ENCODE measurements at regions not wholly inside any gene's neighbourhood (a gene's known extent, or its start where the extent isn't known, plus 50 kb on each side); places are given as distances from the start of the nearest gene placed in this dataset.
"Not testable (repeated sequence)": the region's sequence is repeated elsewhere in the genome, so short reads cannot be mapped to it uniquely, and the experiment has no call there.

DNA sequence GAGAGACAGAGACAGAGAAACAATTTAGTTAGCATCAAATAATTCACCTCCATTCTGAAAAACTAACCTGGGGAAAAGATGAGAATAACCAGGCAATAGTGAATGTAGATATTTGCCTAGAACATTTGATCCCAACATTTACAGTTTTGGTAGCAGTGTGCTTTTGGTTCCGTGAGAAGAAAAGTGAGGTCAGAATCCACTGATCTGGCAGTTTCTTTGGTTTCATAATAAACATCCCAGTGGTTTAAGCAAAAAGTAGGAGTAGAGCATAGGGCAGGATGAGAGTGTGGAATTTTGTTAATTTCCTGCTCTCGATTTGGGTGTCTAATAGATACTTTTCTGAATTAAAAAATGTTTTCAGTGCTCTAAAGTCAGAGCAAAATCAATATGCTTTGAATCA lies 887.0 kb downstream of the NR2F1-AS1 start:
- H3K79me2 ChIP-seq (ENCODE audit: control insufficient read depth, insufficient read depth, low read length): no peaks in the 10 kb centered on the region
- H3K4me2 ChIP-seq (ENCODE audit: extremely low read depth, insufficient read depth, low read length): no peak overlapping the region
- no peak overlapping the region for H3K9ac ChIP-seq (ENCODE audit: insufficient read depth, low read length)
- no peaks in the 10 kb centered on the region for H4K20me1 ChIP-seq (ENCODE audit: control insufficient read depth, extremely low read depth, insufficient read depth, low read length)
- H3K9me3 ChIP-seq (ENCODE audit: control insufficient read depth, insufficient read depth, low read depth, low read length): no peaks in the 10 kb centered on the region
- H3K27ac ChIP-seq (ENCODE audit: insufficient read depth, low read length): no peak overlapping the region
- no peaks in the 10 kb centered on the region for H3K27me3 ChIP-seq (ENCODE audit: control insufficient read depth, insufficient read depth, low read length)
- DNase-seq (ENCODE audit: low read depth in 2 of 2): no peak
- H3K36me3 ChIP-seq (ENCODE audit: control insufficient read depth, insufficient read depth, low read length): no peaks in the 10 kb centered on the region
- H2AFZ ChIP-seq (ENCODE audit: low read length): no peak overlapping the region
- H3K4me1 ChIP-seq (ENCODE audit: control insufficient read depth, extremely low read depth, insufficient read depth, low read length): no peaks in the 10 kb centered on the region
- no peak overlapping the region for H3K4me3 ChIP-seq (replicated peaks in 1 of 4; ENCODE audit: control extremely low read depth in 1 of 4, insufficient read depth in 1 of 4, low read depth in 3 of 4, low read length in 4 of 4)
- no peak for TF ChIP-seq EZH2 (IDR thresholded peaks at IDR 0.05; ENCODE audit: low read length, missing control alignments)
- TF ChIP-seq, protein P1, sequence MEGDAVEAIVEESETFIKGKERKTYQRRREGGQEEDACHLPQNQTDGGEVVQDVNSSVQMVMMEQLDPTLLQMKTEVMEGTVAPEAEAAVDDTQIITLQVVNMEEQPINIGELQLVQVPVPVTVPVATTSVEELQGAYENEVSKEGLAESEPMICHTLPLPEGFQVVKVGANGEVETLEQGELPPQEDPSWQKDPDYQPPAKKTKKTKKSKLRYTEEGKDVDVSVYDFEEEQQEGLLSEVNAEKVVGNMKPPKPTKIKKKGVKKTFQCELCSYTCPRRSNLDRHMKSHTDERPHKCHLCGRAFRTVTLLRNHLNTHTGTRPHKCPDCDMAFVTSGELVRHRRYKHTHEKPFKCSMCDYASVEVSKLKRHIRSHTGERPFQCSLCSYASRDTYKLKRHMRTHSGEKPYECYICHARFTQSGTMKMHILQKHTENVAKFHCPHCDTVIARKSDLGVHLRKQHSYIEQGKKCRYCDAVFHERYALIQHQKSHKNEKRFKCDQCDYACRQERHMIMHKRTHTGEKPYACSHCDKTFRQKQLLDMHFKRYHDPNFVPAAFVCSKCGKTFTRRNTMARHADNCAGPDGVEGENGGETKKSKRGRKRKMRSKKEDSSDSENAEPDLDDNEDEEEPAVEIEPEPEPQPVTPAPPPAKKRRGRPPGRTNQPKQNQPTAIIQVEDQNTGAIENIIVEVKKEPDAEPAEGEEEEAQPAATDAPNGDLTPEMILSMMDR (conservative IDR thresholded peaks at IDR 0.05 in 1 of 2, IDR thresholded peaks at IDR 0.05 in 1 of 2; ENCODE audit: low read depth in 1 of 2, low read length in 2 of 2): no peak

DNA sequence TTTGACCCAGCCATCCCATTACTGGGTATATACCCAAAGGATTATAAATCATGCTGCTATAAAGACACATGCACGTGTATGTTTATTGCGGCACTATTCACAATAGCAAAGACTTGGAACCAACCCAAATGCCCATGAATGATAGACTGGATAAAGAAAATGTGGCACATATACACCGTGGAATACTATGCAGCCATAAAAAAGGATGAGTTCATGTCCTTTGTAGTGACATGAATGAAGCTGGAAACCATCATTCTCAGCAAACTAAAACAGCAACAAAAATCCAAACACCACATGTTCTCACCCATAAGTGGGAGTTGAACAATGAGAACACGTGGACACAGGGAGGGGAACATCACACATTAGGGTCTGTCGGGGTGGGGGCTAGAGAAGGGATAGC lies 889.1 kb downstream of the NR2F1-AS1 start:
- not testable (repeated sequence) for H3K4me3 ChIP-seq (replicated peaks in 1 of 4; ENCODE audit: control extremely low read depth in 1 of 4, insufficient read depth in 1 of 4, low read depth in 3 of 4, low read length in 4 of 4); H3K79me2 ChIP-seq (ENCODE audit: control insufficient read depth, insufficient read depth, low read length); H3K4me2 ChIP-seq (ENCODE audit: extremely low read depth, insufficient read depth, low read length); H3K9ac ChIP-seq (ENCODE audit: insufficient read depth, low read length); H3K27me3 ChIP-seq (ENCODE audit: control insufficient read depth, insufficient read depth, low read length); H3K4me1 ChIP-seq (ENCODE audit: control insufficient read depth, extremely low read depth, insufficient read depth, low read length); H3K36me3 ChIP-seq (ENCODE audit: control insufficient read depth, insufficient read depth, low read length); H4K20me1 ChIP-seq (ENCODE audit: control insufficient read depth, extremely low read depth, insufficient read depth, low read length); H2AFZ ChIP-seq (ENCODE audit: low read length); H3K27ac ChIP-seq (ENCODE audit: insufficient read depth, low read length); H3K9me3 ChIP-seq (ENCODE audit: control insufficient read depth, insufficient read depth, low read depth, low read length); DNase-seq (ENCODE audit: low read depth in 2 of 2)

DNA sequence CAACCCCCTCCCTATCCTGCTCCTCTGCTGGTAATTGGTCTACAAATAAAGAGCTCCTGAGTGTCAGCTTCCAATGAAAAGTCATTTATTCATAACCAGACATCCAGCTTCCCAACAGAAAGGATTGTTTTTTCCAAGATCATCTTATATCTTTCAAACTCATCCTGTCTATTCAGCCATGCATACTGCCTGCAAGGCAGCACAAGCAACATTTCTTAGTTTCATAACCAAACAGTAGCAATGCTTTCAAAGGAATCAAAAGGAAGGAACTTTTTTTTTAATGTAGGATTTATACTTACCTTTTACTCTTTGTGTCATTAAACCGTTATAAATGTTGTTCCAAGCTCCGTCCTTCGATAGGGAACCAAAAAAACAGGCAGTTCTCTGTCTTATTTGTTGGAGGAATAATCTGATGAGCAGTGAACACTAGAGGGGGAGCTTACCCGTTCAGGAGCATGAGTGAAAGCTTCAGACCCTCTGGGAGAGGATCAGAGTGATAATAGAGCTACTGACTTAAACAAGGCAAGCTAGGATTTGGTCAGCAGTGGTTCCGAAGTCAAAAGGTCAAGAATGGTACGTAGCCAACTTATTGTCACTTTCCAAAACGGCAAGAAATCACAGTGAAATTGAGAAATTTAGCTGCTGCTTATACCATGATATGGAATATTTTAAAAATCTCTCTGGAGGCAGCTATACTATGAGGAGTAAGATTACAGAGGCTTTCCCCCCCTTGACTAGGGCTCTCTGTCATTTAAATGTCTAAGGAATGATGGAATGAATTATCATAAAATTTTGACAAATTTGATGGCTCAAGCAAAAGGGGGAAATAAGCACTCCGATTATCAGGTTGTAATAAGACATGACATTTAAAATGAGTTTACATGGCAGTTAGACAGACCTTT lies 892.9 kb downstream of the NR2F1-AS1 start:
- no peaks in the 10 kb centered on the region for H3K79me2 ChIP-seq (ENCODE audit: control insufficient read depth, insufficient read depth, low read length)
- H3K27me3 ChIP-seq (ENCODE audit: control insufficient read depth, insufficient read depth, low read length): no peaks in the 10 kb centered on the region
- no peaks in the 10 kb centered on the region for H3K36me3 ChIP-seq (ENCODE audit: control insufficient read depth, insufficient read depth, low read length)
- H3K9me3 ChIP-seq (ENCODE audit: control insufficient read depth, insufficient read depth, low read depth, low read length): no peaks in the 10 kb centered on the region
- no peak overlapping the region for H3K9ac ChIP-seq (ENCODE audit: insufficient read depth, low read length)
- no peaks in the 10 kb centered on the region for H4K20me1 ChIP-seq (ENCODE audit: control insufficient read depth, extremely low read depth, insufficient read depth, low read length)
- TF ChIP-seq EZH2 (IDR thresholded peaks at IDR 0.05; ENCODE audit: low read length, missing control alignments): no peak
- TF ChIP-seq, protein P1 (conservative IDR thresholded peaks at IDR 0.05 in 1 of 2, IDR thresholded peaks at IDR 0.05 in 1 of 2; ENCODE audit: low read depth in 1 of 2, low read length in 2 of 2): peak; percentile 62 to 72
- peaks cover 3% of the 10 kb centered on the region for H3K4me1 ChIP-seq (ENCODE audit: control insufficient read depth, extremely low read depth, insufficient read depth, low read length)
- DNase-seq (ENCODE audit: low read depth in 2 of 2): peak; percentile 68 to 87
- H3K27ac ChIP-seq (ENCODE audit: insufficient read depth, low read length): no peak overlapping the region
- H3K4me3 ChIP-seq (replicated peaks in 1 of 4; ENCODE audit: control extremely low read depth in 1 of 4, insufficient read depth in 1 of 4, low read depth in 3 of 4, low read length in 4 of 4): peak overlapping the region; percentile 5 to 39 (median 28)
- H2AFZ ChIP-seq (ENCODE audit: low read length): peak overlapping the region; percentile 52
- H3K4me2 ChIP-seq (ENCODE audit: extremely low read depth, insufficient read depth, low read length): peak overlapping the region; percentile 54

Measured in fibroblast of lung (primary cell).